HEK293T (cell line): ENCODE measurements at regions not wholly inside any gene's neighbourhood (a gene's known extent, or its start where the extent isn't known, plus 50 kb on each side); places are given as distances from the start of the nearest gene placed in this dataset.

Experiments used
- ARNT ChIP-seq: fragments of 450-650 bp; IDR thresholded peaks from 2 replicates; pipeline ENCODE4 v1.6.1; 2017; ENCODE audit warnings: mild to moderate bottlenecking
- CTBP1 ChIP-seq: fragments of 450-650 bp; IDR thresholded peaks from 2 replicates; pipeline ENCODE4 v1.6.1; 2016; ENCODE audit warnings: borderline replicate concordance
- ELF4 ChIP-seq: fragments of 450-650 bp; IDR thresholded peaks from 2 replicates; pipeline ENCODE4 v1.6.1; 2017; ENCODE audit warnings: antibody characterized with exemption
- FOXM1 ChIP-seq: fragments of 450-650 bp; IDR thresholded peaks from 2 replicates; pipeline ENCODE4 v1.6.1; 2017; ENCODE audit warnings: mild to moderate bottlenecking, borderline replicate concordance
- HDGF ChIP-seq: fragments of 450-650 bp; IDR thresholded peaks from 2 replicates; pipeline ENCODE4 v1.6.1; 2017; ENCODE audit warnings: antibody characterized with exemption, borderline replicate concordance
- LEF1 ChIP-seq: fragments of 450-650 bp; IDR thresholded peaks from 2 replicates; pipeline ENCODE4 v1.6.1; 2017; ENCODE audit warnings: mild to moderate bottlenecking, borderline replicate concordance
- NFRKB ChIP-seq: fragments of 450-650 bp; IDR thresholded peaks from 2 replicates; pipeline ENCODE4 v1.6.1; 2016; ENCODE audit warnings: mild to moderate bottlenecking, moderate library complexity
- TARDBP ChIP-seq: fragments of 450-650 bp; IDR thresholded peaks from 2 replicates; pipeline ENCODE4 v1.6.1; 2016
- ZNF384 ChIP-seq: fragments of 450-650 bp; IDR thresholded peaks from 2 replicates; pipeline ENCODE4 v1.6.1; 2016

DNA sequence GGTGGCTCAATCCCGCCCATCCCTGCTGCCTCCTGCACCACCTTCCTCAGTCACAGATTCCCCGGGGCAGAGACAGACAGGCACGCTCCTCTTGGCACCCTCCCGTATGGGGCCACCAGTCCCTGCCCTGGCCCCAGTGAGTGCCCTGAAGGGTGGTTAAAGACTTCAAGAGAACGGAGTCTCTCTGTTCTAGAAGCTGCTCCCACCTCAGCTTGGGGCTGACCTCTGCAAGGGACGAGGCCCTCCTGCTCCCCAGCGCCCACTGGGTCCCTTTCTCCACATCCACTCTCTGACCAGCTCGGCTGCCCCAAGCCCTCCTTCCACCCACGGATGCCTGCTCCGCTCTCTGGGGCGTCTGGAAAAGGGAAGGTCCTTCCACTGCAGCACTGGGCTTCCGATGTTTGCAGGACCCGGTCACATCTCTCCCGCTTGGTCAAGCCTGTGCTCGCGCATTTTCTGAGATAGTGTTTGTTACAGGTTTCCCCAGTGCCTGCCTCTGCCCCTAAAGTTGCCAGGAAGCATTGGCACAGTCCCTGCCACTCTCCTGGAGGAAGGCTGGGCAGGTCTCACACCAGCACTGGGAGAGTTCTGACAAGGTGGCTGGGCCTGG is 1487.9 kb downstream of the TBC1D22A start:
- TF ChIP-seq NFRKB, result no peak
- TF ChIP-seq CTBP1, result no peak
- no peak for TF ChIP-seq FOXM1
- TF ChIP-seq ARNT, result no peak
- no peak for TF ChIP-seq ELF4
- TF ChIP-seq ZNF384, result no peak
- no peak for TF ChIP-seq TARDBP
- no peak for TF ChIP-seq HDGF
- no peak for TF ChIP-seq LEF1
